CD14-positive monocyte (primary cell): ENCODE measurements at regions not wholly inside any gene's neighbourhood (a gene's known extent, or its start where the extent isn't known, plus 50 kb on each side); places are given as distances from the start of the nearest gene placed in this dataset.

Source experiments
- DNase-seq, 3 donors: peaks; one replicate each; pipeline ENCODE4 v3.0.0-alpha.2; 2011 to 2022
- H2AFZ ChIP-seq: 2 replicates; pipeline ENCODE4 v1.6.0; 2012; ENCODE audit warnings: mild to moderate bottlenecking, low read depth, low read length, inconsistent platforms; ENCODE audit not compliant: insufficient read depth, poor library complexity, severe bottlenecking
- H3K27ac ChIP-seq, 2 donors: 1 replicate in 1 of 2; 2 replicates in 1 of 2; pipeline ENCODE4 v1.5.1; 2012 to 2013; ENCODE audit warnings: low read length in 2 of 2, control low read depth in 1 of 2, inconsistent platforms in 1 of 2, low read depth in 1 of 2, mild to moderate bottlenecking in 1 of 2
- H3K27me3 ChIP-seq, 2 donors: one replicate each; pipeline versions ENCODE4 v1.6.0 to v1.6.1; 2011 to 2013; ENCODE audit warnings: low read length in 2 of 2; ENCODE audit not compliant: control insufficient read depth in 2 of 2, insufficient read depth in 2 of 2
- H3K36me3 ChIP-seq, 2 donors: replicated peaks in 1 of 2; 1 replicate in 1 of 2; 2 replicates in 1 of 2; pipeline versions ENCODE4 v1.5.1 to v1.6.1; 2012 to 2013; ENCODE audit warnings: low read length in 2 of 2, control low read depth in 1 of 2, inconsistent platforms in 1 of 2, mild to moderate bottlenecking in 1 of 2; ENCODE audit not compliant: insufficient read depth in 2 of 2, control insufficient read depth in 1 of 2
- H3K4me1 ChIP-seq, 2 donors: 1 replicate in 1 of 2; 2 replicates in 1 of 2; pipeline versions ENCODE4 v1.5.1 to v1.6.1; 2012 to 2013; ENCODE audit warnings: low read length in 2 of 2, control low read depth in 1 of 2, inconsistent platforms in 1 of 2, mild to moderate bottlenecking in 1 of 2, moderate library complexity in 1 of 2; ENCODE audit not compliant: insufficient read depth in 2 of 2, control insufficient read depth in 1 of 2
- H3K4me2 ChIP-seq: replicated peaks from 2 replicates; pipeline ENCODE3; 2012; ENCODE audit warnings: low read length, moderate library complexity, mild to moderate bottlenecking; ENCODE audit not compliant: poor library complexity, severe bottlenecking; ENCODE audit errors: extremely low read depth
- H3K4me3 ChIP-seq, 3 experiments: fragments of 200-600 bp in 1 of 3; sonication (generic) in 1 of 3; replicated peaks in 1 of 3; 1 replicate in 2 of 3; 2 replicates in 1 of 3; pipeline ENCODE4 v1.5.1; 2011 to 2013; ENCODE audit warnings: low read length in 3 of 3, mild to moderate bottlenecking in 3 of 3, control low read depth in 2 of 3, low read depth in 2 of 3, inconsistent platforms in 1 of 3, moderate library complexity in 1 of 3
- H3K79me2 ChIP-seq: 2 replicates; pipeline ENCODE4 v1.6.0; 2012; ENCODE audit warnings: mild to moderate bottlenecking, control low read depth, inconsistent platforms, low read length, moderate library complexity; ENCODE audit not compliant: insufficient read depth
- H3K9ac ChIP-seq: 2 replicates; pipeline ENCODE4 v1.6.0; 2017; ENCODE audit warnings: low read length, mild to moderate bottlenecking; ENCODE audit not compliant: insufficient read depth, poor library complexity, severe bottlenecking
- H3K9me3 ChIP-seq, 2 donors: replicated peaks in 1 of 2; 1 replicate in 1 of 2; 2 replicates in 1 of 2; pipeline versions ENCODE4 v1.5.1 to v1.6.1; 2012 to 2013; ENCODE audit warnings: low read length in 2 of 2, control low read depth in 1 of 2; ENCODE audit not compliant: control insufficient read depth in 1 of 2, insufficient read depth in 1 of 2
- H4K20me1 ChIP-seq: 2 replicates; pipeline ENCODE4 v1.6.0; 2012; ENCODE audit warnings: mild to moderate bottlenecking, low read length, control low read depth, moderate library complexity; ENCODE audit not compliant: insufficient read depth
- H3K27ac Mint-ChIP-seq, 7 donors: one replicate each; pipeline ENCODE4 v1.8.0; 2020; ENCODE audit warnings: mild to moderate bottlenecking in 7 of 7, mixed read lengths in 7 of 7, moderate library complexity in 6 of 7, inconsistent platforms in 2 of 7
- H3K27me3 Mint-ChIP-seq, 3 donors: one replicate each; pipeline ENCODE4 v1.8.0; 2021 to 2022; ENCODE audit warnings: low read depth in 3 of 3, mild to moderate bottlenecking in 3 of 3, mixed read lengths in 3 of 3, moderate library complexity in 3 of 3, inconsistent platforms in 1 of 3
- H3K36me3 Mint-ChIP-seq, 2 donors: one replicate each; pipeline ENCODE4 v1.8.0; 2020; ENCODE audit warnings: mixed read lengths in 2 of 2, inconsistent platforms in 1 of 2, mild to moderate bottlenecking in 1 of 2
- H3K4me1 Mint-ChIP-seq: one replicate; pipeline ENCODE4 v1.8.0; 2020; ENCODE audit warnings: mild to moderate bottlenecking, mixed read lengths
- H3K4me3 Mint-ChIP-seq, 2 donors: one replicate each; pipeline ENCODE4 v1.8.0; 2020; ENCODE audit warnings: mild to moderate bottlenecking in 2 of 2, mixed read lengths in 2 of 2, moderate library complexity in 1 of 2
- H3K9me3 Mint-ChIP-seq, 7 donors: one replicate each; pipeline ENCODE4 v1.8.0; 2020 to 2022; ENCODE audit warnings: mixed read lengths in 7 of 7, mild to moderate bottlenecking in 6 of 7, moderate library complexity in 6 of 7, inconsistent platforms in 2 of 7
- WGBS: methylation state at CpG from one replicate; pipeline ENCODE4 v1.1.5; 2013; ENCODE audit warnings: missing lambda C conversion rate; ENCODE audit not compliant: insufficient coverage; 5-methylcytosine and 5-hydroxymethylcytosine counted together
- intact Hi-C, 2 donors: fragments of 100-400 bp; cut with micrococcal nuclease; formaldehyde crosslinking; loops; one replicate each; pipeline versions ENCODE4 v1.15.0 to v1.15.1; 2023
- TF ChIP-seq, protein P1 (sequence below): fragments of 200-600 bp; IDR thresholded peaks from one replicate; pipeline ENCODE4 v1.8.0; 2022; ENCODE audit warnings: antibody characterized with exemption, mild to moderate bottlenecking

DNA sequence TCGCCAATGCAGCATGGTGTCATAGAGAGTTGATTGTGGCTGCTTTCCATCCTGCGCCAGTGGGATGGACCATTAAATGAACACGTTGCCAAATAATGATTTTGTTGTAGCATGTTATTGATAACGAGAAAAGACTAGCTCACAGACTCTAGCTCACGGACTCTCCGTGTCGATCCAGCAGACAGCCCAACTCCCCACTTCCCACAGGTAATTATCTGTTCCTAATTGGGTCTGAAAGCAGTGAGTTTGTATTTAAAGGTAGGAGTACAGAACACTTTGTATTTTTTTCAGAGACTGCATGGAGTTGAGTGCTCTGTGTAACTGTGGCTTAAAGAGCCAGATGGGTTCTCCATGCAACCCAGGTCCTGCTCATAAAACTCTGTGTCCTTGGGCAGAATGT, 1250.5 kb downstream of the TYW1 start:
- Histone ChIP-seq H3K4me1 (no peaks in the 10 kb centered on the region), H3K79me2 (no peaks in the 10 kb centered on the region), H3K36me3 (no peaks in the 10 kb centered on the region), H3K9me3 (peaks cover 41 to 54% of the 10 kb centered on the region in 2 donors), H3K4me3 (no peak overlapping the region), H3K27me3 (no peaks in the 10 kb centered on the region), H4K20me1 (no peaks in the 10 kb centered on the region), H3K27ac (no peak overlapping the region), H3K9ac (no peak overlapping the region), H3K4me2 (no peak overlapping the region), H2AFZ (no peak overlapping the region)
- TF ChIP-seq, protein P1, sequence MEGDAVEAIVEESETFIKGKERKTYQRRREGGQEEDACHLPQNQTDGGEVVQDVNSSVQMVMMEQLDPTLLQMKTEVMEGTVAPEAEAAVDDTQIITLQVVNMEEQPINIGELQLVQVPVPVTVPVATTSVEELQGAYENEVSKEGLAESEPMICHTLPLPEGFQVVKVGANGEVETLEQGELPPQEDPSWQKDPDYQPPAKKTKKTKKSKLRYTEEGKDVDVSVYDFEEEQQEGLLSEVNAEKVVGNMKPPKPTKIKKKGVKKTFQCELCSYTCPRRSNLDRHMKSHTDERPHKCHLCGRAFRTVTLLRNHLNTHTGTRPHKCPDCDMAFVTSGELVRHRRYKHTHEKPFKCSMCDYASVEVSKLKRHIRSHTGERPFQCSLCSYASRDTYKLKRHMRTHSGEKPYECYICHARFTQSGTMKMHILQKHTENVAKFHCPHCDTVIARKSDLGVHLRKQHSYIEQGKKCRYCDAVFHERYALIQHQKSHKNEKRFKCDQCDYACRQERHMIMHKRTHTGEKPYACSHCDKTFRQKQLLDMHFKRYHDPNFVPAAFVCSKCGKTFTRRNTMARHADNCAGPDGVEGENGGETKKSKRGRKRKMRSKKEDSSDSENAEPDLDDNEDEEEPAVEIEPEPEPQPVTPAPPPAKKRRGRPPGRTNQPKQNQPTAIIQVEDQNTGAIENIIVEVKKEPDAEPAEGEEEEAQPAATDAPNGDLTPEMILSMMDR, result no peak
- Mint-ChIP-seq H3K36me3 (no peaks in the 10 kb centered on the region), H3K27me3 (no peaks in the 10 kb centered on the region), H3K27ac (no peak overlapping the region), H3K4me3 (no peak overlapping the region), H3K4me1 (no peaks in the 10 kb centered on the region), H3K9me3 (peaks cover 11 to 58% (median 20%) of the 10 kb centered on the region in 7 donors)
- 93% methylated on average over 2 of the region's 7 CpGs for WGBS
- intact Hi-C loops, result no loop called here
- no peak for DNase-seq

DNA sequence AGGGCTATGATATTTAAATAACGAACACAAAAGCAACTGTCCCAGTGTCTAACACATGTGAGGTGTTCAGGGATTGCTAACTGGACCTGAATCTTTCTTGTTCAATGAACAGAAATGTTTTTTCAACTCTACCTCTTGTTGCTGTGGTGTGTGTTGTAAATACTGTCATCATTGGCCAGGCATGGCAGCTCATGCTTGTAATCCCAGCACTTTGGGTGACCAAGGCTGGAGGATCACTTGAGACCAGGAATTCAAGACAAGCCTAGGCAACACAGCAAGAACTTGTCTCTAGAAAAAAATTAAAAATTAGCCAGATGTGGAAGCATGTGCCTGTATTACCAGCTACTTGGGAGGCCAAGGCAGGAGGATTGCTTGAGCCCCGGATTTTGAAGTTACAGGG, 1250.9 kb downstream of the TYW1 start:
- H3K36me3 Mint-ChIP-seq, result no peaks in the 10 kb centered on the region
- no peak overlapping the region for H3K4me3 Mint-ChIP-seq
- Histone ChIP-seq H3K79me2 (no peaks in the 10 kb centered on the region), H3K27ac (no peak overlapping the region), H3K27me3 (no peaks in the 10 kb centered on the region), H3K4me3 (no peak overlapping the region), H3K36me3 (no peaks in the 10 kb centered on the region), H3K9ac (no peak overlapping the region), H4K20me1 (no peaks in the 10 kb centered on the region), H3K9me3 (peaks cover 41 to 52% of the 10 kb centered on the region in 2 donors), H3K4me1 (no peaks in the 10 kb centered on the region), H3K4me2 (no peak overlapping the region), H2AFZ (no peak overlapping the region)
- no peak overlapping the region for H3K27ac Mint-ChIP-seq
- DNase-seq, result no peak
- 60% methylated on average over 1 of the region's 2 CpGs for WGBS
- H3K27me3 Mint-ChIP-seq, result no peaks in the 10 kb centered on the region
- intact Hi-C loops, result no loop called here
- no peaks in the 10 kb centered on the region for H3K4me1 Mint-ChIP-seq
- H3K9me3 Mint-ChIP-seq, result peaks cover 8 to 54% (median 17%) of the 10 kb centered on the region in 7 donors
- TF ChIP-seq, protein P1, result no peak
